HG02571 (cell line): ENCODE measurements at regions not wholly inside any gene's neighbourhood (a gene's known extent, or its start where the extent isn't known, plus 50 kb on each side); places are given as distances from the start of the nearest gene placed in this dataset.

Experiments used
- ATAC-seq: cut with Tn5 transposase; IDR thresholded peaks from one replicate; pipeline ENCODE4 v1.9.1; 2021; ENCODE audit warnings: mild to moderate bottlenecking, moderate library complexity; ENCODE audit not compliant: unreplicated experiment

GRCh38 chr12:124448241-124448954, 119.0 kb downstream of the NCOR2 start:
- ATAC-seq: no peak

DNA sequence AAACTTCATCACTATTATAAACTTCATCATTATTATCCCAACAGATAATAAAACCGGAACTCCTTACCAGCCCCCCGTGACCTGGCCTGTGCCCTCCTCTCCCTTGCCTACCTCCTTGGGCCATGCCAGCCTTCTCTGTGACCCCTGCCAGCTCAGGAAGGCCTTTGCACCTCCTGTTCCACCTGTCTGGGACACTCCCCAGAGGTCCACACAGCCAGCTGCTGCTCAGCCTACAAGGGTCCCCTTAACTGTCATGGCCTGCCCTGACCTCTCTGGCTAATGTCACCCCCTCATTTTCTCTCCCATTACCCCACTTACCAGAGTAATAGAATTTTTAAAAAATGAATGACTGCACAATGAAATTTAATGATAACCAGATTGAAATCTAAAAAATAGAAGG, 121.0 kb downstream of the NCOR2 start:
- ATAC-seq: no peak

GRCh38 chr12:124445826-124446225, 121.6 kb downstream of the NCOR2 start:
- ATAC-seq: no peak

- no peak for ATAC-seq
These were observed 122.2 kb downstream of the NCOR2 start for GRCh38 chr12:124445121-124445718.

DNA sequence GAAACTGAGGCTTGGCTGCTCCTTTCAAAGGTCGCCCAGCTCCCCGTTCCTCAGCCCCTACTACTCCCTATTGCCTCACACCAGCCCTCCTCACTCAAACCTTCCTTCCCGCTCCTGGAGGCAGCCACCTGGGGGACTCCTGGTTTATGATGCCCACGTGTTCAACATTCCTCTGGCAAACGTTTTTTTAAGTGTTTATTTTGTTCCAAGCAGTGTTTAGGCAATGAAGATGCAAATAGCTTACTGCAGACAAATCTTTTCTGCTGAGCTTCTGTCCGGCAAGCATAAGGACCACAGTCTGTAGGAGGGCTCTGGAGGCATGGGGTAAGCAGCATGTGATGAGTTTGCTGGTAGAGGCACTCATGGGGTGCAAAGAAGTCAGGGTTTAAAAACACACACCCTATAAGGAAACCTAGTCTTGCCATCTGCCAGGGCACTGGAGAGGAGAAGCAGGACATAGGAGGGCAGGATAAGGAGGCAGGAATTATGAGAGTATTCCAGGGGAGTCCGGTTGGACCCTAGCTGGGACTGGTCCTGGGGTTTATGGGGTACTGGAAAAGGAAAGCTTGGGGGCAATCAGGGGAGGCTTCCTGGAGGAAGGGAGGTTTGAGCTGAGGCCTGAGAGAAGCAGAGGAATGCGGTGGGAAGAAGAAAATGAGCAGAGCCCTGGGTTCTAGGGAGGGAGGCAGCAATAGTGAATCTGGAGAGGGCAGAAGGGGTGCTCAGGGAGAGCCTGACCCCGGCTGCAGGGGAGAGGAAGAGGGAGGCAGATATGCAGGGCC, 123.3 kb downstream of the NCOR2 start:
- no peak for ATAC-seq

DNA sequence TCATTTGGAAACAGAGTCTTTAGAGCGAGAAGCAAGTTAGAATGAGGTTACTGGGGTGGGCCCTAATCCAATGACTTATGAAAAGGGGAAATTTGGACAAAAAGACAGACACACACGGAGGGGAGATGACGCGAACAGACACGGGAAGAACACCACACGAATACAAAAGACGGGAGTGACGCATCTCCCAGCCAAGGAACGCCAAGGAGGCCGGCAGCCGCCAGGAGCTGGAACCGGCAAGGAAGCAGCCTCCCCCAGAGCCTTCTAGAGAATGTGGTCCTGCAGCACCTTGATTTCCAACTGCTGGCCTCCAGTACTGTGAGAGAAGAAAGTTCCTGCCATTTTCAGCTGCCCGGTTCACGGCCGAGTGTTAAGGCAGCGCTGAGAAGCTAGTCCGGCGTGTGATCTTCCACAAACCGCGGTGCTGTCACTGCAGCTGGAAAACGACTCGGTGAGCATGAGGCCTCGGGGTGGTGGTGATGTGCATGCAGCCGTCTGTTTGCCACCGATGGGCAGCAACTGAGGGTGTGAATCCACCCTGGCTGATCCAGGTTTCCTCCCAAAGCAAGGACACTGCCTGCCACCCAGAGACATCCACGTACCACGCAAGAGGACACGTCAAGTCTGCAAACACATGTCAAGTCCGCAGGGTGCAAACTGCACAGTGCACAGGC, 124.5 kb downstream of the NCOR2 start:
- no peak for ATAC-seq

DNA sequence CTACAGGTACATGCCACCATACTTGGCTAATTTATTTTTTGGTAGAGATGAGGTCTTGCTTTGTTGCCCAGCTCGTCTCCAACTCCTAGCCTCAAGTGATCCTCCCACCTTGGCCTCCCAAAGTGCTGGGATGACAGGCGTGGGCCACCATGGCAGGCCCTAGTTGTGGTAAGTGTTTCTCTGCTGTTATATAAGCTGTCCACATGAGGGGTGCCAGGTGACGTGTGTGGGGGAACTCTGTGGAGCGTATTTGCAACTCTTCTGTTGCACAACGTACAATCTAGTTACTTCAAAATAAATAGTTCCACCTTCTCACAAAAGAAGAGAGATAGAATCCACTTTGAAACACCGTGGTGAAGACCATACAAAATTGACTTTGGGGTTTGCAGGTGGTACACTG, 125.1 kb downstream of the NCOR2 start:
- no peak for ATAC-seq

GRCh38 chr12:124441443-124442194, 125.8 kb downstream of the NCOR2 start:
- ATAC-seq: no peak

- ATAC-seq: no peak
These were observed 126.5 kb downstream of the NCOR2 start for GRCh38 chr12:124440841-124441381.

DNA sequence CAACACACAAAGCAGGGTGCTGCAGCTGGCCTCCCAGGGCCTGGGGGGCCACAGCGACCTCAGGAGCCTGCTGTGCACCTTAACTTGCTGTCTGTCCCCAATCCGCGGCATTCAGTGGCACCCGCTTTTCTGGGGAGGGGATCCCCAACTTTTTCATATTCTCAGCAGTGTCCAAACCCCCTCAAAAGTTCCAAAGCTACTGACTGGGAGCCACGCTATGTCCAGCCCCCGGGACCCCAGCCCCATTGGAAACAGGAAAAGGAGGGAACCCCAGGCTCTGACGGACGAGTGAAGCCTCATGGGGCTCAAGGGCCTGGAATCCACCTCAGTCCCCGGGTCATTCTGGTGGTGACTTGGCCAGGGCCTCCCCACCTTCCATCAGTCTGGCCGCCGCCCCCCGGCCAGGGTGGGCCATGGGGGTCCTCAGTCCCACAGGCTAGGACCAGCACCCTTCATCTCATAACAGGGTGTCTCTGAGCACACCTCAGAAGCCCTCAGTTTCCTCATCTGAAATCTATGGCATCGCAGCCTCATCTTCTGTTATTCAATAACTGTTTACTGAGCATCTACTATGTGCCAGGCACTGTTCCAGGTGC, 127.3 kb downstream of the NCOR2 start:
- no peak for ATAC-seq

- ATAC-seq: no peak
These were observed 128.9 kb downstream of the NCOR2 start for GRCh38 chr12:124438437-124439056.

GRCh38 chr12:124437617-124438436, 129.6 kb downstream of the NCOR2 start:
- no peak for ATAC-seq

GRCh38 chr12:124437121-124437520, 130.3 kb downstream of the NCOR2 start:
- ATAC-seq: no peak

- no peak for ATAC-seq
These were observed 131.0 kb downstream of the NCOR2 start for GRCh38 chr12:124436366-124436765.

DNA sequence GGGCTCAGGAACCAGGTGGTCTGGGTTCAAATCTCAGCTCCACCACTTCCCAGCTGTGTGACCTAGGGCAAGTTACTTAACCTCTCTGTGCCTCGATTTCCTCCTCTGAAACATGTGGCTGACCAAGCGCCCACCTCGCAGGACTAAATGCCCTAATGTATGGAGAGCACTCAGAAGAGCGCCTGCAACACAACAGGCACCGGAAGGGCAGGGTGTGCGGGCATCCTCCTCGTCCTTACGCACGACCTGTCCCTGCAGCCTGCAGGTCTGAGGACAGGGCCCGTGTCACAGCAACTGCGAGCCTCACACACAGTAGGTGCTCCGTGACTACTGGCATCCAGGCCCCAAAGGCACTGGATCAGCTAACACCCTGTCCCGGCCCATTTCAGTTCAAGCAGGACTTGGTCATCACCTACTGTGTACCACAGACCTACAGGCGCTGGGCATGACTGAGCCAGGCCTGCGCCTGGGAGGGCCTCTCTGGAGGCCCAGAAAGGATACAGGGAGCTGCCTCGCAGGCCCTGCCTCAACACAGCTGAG, 131.5 kb downstream of the NCOR2 start:
- no peak for ATAC-seq

DNA sequence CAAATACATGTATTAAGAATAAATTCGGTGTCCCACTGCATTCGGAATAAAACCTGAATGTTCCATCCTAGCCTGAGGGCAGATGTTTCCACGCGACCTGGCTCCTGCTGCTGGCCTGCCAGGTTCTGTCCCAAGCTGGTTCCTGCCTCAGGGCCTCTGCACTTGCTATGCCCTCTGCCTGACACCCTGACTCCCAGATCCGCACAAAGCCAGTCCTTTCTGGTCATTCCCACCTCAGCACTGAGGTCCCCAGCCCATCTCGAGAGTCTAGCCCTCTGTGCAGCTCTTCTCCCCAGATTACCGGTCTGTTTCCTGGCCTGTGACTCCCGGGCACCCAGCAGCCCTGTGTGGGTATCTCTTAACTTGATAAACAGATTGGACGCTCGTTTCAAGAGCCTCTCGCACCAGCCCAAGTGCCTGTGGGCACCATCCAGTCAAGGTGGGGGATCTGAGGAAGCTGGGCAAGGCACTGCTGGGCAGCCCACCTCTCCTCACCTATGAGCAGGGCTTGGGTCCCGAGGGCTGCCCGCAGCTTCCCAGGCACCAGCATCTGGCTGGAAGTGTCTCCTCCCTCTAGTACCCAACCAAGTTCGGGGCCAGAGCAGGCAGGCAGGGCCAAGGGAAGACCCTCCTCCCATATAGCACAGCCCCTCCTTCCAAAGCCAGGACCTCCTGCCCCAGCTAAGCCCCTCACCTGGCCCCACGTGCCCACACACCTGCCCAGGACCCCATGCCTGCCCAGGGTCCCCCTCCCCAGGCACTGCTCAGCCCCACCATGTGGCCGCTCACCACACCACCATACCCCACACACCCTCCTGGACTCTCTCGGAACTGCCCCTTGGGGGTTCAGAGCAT, 132.2 kb downstream of the NCOR2 start:
- ATAC-seq: no peak

GRCh38 chr12:124434354-124434753, 133.1 kb downstream of the NCOR2 start:
- ATAC-seq: no peak

GRCh38 chr12:124433879-124434278, 133.5 kb downstream of the NCOR2 start:
- no peak for ATAC-seq
